ENCODE measurements at regions not wholly inside any gene's neighbourhood (a gene's known extent, or its start where the extent isn't known, plus 50 kb on each side); places are given as distances from the start of the nearest gene placed in this dataset.

DNA sequence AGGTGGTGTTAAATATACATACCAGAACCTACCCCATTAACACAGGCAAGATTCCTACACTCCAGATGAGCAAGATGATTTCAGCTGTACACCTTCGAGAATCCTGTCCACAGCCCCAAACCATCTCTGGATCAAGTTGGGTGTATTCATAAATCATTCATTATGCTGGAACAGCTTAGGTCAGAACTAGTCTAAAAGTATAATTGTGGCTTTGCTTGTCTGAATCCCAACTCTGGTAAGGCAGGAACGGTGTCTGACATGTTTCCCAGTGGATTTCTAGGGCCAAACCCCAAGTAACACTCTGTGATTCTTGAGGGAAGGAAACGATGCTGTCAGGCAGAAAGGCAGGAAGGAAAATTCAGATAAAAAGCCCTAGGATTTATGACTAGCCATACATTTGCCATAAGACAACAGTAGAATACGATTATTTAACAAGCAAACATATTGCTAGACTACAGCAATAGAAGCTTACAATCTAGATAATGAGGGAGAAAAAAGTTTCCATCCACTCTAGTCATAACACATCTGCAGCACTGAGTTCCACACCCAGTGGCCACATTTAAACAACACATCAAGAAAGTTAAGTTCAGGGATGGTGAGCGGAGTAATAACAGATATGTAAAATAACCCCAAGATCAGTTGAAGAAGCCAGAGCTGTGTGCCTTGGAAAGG, 444.8 kb downstream of the RND3 start:
- no peak for FAIRE-seq

DNA sequence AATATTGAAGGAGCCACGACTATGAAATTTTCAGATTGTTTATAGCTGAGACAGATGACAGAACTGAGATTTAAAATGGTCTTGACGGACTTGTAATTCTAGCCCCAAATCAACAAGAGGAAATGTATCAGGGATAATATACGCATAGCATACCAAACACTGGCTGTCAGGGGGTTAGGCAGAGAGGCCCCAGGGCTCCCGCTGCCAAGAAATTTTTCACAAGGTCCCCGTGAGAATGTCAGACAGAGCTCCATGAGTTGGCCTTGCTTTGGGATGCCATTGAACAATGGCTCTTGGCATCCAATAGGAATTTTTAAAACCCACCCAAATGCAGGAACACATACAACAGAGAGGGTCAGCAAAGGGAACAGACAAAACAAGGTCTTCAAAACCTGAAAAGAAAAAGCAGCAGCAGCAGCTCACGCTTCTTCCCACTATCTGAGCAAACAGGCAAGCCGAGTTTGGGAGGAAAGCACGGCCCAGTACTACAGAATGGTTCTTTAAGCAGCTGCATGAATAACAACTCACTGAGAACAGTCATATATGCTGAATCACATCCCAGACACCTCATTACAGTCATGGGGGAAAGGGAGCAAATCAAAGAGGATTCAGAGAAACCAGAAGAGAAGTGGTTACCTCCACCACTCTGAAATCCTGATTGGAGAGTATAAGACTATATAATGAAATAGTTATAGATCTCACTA, 445.6 kb downstream of the RND3 start:
- FAIRE-seq, result no peak

DNA sequence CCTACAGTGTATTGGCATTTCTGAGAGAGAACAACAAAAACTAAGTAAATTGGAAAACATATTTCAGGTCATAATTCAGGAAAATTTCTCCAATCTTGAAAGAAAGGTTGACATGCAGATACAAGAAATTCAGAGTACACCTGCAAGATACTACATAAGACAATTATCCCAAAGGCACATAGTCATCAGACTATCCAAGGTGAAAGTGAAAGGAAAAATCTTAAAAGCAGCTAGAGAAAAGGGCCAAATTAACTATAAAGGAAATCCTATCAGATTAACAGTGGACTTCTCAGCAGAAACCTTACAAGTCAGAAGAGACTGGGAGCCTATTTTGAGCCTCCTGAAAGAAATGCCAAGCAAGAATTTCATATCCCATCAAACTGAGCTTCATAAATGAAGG, 449.0 kb upstream of the MMADHC start:
- FAIRE-seq, result no peak

DNA sequence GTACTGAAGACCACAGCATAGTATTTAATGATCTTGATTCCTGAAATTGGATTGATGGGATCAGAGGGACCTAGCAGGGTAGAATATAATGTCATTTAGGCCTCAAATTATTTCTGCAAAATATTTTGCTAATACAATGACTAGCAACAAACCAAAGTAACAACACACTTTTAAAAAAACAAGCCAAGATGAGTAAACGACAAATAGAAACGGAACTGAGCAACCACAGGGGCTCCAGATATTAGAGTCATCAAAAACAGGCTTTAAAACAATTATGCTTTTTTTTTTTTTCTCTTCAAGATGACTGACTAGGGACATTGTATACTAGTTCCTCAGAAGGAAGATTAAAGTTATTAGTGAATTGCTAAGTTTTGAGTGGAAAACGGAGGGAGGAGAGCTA, 447.1 kb upstream of the MMADHC start:
- FAIRE-seq, result no peak

DNA sequence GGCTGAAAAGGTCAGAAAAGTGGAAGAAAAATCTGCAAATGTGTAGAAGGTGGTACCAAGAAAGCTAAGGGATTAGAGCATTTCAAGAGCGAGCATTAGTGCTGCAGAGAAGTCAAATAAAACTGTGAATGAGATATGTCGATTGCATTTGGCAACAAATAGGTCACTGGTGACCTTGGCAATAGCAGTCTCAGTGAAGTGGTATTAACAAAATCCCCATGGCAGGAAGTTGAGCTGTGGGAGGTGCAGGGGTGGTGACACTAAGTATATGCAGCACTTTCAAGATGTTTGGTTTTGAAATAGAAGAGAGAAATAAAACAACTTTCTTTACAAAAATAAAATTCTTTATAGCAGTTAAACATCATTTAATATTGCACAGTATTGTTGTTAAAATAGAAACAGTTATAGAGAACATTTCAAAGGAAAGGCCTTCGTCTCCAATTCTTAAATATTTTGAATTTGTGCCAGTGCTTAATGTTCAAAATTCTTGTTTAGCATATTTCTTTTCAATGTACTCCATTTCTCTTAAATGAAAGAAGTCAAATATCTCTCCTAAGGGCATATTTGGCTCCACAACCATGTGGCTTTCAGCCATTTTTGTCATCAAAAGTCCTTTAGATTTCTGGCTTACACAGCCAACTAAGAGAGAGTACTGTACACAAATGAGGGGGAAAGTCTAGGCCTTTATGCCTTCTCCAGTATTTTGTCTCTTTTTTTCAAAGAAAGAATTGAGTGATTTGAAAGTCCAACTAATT, 443.0 kb upstream of the MMADHC start:
- FAIRE-seq, result peak; percentile 76

DNA sequence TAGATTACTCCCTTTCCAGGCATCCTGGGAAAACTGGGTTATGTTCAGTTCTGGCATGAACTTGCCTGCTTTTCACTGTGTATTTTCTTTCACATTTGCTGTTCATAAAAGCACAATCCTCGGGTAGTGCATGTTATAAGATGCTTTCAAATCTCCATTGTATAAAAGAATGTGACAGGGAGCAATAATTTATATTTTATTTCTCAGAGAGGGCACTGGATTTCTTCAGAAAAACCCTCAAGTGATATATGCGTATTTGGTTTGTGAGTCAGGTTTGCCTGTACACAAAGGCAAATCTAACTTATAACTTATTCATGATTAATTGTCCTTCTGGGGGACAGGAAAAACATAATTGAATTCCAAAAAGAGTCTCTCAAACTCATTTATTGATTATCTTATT, 440.7 kb upstream of the MMADHC start:
- no peak for FAIRE-seq

DNA sequence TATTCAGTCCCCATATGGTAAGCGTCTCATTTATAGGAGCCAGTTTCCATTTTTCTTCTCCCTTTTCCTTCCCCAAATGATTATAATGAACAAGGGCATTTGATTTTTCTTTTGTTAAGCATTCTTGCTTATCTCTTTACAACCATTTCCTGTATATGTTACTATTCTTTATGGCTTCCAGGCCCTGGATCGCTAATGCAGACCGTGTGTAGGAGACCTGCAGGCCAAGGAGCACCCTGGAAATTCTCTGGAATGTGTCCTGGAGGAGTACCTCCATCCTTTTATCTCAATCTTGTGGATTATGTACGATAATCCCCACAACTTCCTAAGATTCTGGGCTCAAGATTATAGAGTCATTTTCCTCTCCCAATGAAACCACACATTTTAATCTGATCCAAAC, 439.6 kb upstream of the MMADHC start:
- no peak for FAIRE-seq

DNA sequence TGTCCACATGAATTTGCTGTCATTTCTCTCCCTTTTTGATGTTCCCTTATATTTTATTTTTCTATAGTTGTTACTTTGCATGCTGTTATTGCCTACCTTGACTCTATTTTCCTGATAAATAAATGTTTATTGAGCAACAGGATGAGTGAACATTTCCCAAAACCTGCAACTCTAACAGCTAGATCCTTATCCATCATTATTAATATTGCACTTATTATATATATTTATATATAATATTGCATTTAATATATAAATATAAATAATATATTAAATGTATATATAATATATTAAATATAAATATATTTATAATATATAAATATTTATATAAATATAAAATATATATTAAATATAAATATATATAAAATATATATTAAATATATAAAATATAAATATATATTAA, 436.1 kb upstream of the MMADHC start:
- no peak for FAIRE-seq

DNA sequence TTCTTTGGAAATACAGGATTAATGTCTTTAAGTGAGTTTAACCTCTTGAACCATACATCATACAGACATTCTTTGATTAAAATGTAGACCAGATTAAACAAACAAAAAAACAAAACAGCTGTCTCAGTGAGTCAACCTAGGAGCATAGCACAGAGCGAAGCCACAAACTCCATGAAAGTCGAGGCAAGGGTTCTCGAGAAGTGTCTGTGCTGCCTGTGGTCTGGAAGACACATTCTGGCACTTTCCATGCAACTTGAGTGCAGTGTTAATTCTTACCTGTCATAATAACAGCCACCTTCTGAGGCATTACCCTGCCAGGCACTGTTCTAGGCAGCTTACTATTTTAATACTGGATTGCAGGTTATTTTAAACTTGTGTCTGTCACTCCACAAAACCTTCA, 435.5 kb upstream of the MMADHC start:
- no peak for FAIRE-seq

DNA sequence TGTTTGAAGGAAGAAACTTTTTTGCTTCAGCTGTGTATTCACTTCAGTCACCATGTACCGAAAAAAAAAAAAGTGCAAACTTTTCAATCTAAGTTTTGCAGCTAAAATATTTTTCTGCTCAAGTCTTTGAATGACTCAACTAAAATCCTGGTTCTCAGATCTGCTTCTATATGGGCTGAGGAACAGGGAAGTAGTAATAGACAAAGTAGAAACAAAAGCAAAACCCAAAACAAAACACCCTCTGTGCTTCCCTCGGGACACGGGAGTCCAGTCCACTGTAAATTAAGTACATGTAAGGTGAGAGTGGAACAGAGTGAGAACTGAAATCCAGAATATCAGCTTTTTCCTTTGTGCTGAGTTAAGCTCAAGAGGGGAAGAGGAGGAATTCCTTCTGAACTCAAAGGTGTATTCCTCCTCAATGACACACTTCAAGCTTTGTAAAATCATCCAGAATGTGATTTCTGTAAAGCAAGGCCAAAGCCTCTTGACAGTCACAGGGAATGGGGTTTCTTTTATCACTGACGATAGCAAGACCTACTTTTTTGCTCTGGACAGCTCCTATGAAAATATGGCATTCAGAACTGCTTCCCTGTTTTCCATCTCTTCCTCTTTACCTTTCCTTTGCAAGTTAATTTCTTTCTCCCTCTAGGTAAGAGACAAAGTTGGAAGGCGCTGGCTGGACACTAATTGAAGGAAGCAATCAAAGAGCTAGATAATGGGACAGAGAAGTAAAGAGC, 433.5 kb upstream of the MMADHC start:
- FAIRE-seq, result no peak

DNA sequence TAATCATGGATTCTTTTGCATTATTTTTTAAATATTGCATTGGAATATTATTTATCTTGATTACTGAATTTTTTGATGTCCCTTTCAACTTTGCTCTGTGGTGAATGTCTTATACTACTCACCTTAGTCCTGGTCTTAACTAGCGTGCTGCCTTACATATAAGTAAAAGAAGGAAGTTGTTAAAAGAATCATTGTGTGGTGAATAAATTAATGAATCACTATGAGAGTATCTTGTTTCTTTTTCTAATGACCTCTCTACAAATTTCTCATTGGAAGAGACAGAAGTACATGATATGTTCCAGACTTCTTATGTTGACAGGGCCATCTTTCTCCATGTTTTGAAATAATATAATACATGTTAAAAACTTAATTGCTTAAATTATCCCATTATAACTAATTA, 432.6 kb upstream of the MMADHC start:
- no peak for FAIRE-seq

DNA sequence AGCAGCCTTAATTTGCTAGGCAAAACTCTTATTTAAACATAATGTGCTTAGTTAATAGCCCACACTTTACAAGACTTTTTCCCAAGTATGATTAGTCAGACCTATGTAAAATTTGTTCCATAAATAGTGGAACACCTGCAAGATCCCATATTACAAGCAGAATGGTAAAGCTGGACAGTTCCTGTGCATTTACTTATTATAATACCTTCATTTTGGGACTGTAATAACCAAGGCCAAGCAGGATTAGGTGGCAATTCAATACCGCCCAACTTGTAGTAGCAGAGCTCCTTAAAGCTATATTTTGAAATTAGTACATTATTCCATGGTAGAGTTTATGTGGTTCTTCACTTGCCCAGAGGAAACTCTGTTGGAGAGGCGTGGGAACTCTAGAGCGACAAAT, 431.5 kb upstream of the MMADHC start:
- no peak for FAIRE-seq

DNA sequence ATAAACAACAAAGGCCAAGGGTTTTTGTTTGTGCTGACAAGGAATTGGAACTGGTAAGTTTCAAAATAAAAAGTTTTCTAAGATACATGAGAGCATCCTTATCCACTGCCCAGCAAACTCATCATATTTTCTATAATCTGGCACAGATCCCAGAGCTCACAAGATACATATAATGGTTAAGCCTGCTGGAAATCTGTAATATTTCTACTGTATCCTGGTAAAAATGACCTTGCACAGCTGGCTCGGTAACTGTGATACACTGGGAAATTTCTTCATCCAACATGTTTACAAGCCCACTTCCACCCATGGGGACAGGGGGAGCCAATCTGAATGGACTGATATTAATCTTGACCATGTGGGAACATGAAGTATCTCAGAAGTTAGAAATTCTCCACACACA, 425.4 kb upstream of the MMADHC start:
- no peak for FAIRE-seq

DNA sequence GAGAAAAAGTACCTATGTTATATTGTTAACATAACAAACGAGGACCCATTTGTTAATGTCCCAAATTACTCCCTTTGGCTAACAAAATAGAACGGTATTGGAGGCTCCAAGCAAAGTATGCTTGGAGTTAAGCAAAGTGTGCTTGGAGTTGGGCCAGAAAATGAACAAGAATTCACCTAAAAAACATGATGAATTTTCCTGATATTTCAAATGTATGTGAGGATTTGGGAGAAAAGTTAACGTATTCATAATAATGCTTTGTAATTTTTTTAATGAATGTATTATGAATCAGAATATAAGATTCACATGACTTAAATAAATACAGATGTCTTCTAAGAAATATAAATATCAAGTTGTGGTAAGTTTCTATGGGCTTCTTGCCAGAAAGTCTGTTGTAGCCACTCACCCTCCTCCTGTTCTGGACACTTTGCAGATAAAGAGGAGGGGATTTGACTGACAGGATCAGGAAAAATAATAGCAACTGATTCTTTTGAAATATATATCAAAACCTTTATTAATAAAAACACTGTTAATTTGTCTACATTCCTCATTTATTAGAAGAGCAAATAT, 423.7 kb upstream of the MMADHC start:
- no peak for FAIRE-seq

DNA sequence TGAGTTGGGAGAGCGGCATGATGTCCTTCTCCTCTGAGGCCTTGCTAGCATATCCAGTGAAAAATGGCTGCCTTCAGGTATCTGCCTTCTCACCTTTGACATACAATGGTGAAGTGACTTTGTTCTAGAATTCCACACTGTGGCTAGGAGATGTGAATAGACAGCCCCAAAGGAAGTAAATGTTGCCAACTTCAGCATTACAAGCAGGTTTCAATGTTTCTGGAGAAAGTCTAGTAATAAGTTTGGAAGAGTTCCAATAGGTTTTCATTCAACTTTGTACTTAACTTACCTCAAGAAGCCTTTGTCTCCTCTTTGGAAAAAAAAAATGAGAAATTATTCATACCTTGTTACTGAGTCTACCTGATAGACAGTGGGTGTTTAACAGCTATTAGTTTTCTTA, 421.3 kb upstream of the MMADHC start:
- FAIRE-seq, result no peak

DNA sequence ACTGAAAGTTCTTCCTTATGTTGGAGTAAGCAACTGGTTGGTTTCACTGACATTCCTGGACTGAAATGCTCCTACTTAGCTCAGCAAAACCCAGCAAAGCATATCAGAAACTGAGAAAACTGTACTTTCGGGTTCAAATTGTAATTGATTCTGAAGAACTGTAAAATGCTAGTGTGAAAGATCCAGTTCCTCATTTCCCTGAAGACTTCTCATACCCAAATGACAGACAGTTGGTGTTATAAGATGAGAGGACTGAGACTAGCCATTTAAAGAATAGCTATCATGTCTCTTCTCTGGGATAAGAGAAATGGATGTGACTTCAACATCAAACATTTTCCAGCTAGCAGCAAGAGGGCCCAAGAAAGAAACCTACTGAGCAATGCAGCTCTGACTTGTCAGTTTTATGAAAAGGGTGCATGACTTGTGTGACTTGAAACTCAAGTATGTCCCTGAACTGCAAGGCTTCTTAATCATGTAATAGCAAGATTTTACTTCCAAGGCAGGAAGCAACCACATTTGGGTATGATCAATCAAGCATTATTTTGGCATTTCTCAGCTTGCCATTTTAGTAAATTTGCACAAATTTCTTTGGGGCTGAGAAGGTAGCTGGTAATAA, 420.3 kb upstream of the MMADHC start:
- no peak for FAIRE-seq

DNA sequence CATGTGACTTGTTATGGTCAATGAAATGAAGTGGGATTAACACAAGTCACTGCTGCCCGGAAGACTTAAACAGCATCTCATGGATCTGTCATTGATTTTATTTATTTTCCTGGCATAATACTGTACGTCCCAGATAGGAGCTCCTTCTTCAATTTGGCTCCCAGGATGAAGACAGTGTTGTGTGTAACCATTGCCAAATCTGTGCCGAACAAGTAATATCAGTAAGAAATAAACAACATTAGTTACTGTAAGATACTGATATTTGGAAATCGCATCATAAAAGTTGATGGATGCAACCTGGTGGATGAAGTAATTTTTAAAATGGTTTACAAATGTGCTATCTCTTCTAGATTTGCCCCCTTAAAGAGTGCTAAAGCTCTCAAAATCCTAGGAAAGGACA, 419.0 kb upstream of the MMADHC start:
- no peak for FAIRE-seq

DNA sequence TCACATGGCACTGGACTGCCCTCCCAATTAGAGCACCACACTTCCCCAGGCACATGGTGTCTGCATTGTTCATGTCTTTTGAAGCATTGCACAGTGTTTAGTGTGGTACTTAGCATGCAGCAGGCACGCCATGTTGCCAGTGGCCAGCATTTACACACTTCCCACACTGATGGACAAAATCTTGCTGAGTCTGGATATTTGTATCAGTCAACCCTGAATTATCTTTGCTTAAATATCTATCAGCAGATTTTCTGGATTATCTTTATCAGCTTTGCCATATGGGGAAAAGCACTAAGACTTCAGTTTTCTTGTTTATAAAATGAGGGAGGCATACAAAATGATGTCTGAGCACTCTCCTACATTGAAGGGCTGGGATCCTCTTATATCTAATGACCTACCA, 416.0 kb upstream of the MMADHC start:
- FAIRE-seq, result no peak

DNA sequence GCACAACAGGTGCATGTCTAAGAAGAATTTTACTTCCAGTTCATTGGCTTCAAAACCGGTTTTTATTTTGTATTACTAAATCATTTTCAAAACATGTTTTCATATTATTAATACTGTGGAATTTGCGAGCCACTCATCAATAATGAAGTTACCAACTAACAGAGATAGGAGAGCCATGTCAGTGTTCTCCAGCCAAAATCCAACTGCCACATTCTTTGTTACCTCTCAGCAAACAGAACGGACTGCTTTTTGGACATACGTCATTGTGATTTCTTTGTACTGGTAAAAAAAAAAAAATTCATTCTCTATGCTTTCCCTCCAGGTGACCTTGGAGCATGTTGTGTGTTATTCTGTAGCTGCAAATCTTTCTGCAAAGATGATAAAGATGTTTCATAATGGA, 414.2 kb upstream of the MMADHC start:
- no peak for FAIRE-seq

DNA sequence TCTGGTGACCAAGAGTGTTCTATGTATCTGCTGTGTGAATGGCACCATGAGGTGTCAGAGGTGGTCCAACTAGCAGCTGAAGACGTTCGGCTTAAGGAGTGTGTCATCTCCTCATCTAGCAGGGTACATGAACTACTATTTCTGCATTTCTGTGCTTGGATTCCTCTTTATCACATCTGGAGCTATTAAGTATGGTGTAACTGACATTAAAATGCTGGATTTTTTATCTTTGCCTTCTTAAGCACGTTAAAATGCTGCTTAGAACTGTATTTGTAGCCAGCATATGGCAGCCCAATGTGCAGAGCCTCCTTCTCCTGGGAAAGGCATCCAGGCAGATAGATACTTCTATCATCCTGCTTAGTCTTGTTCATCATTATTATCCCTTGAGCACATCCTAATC, 409.3 kb upstream of the MMADHC start:
- no peak for FAIRE-seq

DNA sequence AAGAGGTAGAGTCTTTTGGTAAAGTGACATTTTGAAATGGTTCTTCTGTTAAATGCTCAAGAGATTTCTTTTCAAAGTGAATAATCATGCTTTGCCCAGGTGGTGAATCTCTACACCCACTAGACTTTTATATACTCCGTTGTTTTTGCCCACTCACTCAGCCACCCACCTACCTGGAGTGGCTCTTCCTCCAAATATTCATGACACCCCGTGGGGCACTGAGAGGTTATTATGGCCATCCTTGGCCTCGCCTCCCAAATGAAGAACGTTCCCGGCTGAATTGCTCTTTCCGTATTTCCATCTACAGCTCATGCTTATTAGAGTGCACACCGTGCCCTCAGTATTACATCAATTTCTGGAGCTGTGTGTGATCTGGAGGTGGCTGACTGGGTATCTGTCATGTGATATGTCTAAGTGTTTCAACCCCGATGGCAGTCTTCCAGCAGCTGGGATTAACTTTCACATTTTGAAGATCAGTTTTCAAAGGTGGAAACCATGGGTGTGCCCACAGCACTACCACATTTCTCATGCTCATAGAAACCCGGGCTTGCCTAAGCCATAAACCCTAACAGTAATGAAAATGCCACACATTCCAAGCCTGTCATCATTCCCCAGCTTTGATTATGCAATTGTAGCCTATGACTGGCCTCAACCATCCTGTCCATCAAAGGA, 406.6 kb upstream of the MMADHC start:
- FAIRE-seq, result no peak

DNA sequence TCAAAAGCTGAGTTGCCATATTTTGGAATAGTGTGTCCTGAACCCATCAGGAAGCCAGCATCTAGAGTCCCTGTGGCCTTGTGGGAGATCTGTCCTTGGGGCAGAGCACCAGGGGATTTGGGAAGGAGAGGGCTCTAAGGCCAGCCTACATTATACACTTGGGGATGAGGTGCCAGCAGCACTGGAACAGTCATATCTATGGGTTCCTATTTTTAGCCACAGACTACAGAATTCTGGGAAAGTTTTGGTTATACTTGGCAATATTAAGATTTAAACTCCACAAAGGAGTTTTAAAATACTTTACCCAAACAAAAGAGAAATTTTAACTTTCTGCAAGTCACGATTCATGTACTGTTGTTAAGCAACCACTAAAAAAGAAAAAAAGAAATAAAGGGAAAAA, 405.7 kb upstream of the MMADHC start:
- no peak for FAIRE-seq

All from endometrium (tissue), 2 donors.